UCSD-AML1 (cell line): ENCODE measurements at regions not wholly inside any gene's neighbourhood (a gene's known extent, or its start where the extent isn't known, plus 50 kb on each side); places are given as distances from the start of the nearest gene placed in this dataset.

Experiments
- DNase-seq: peaks from one replicate; lab custom pipeline; 2025; ENCODE audit not compliant: unreplicated experiment; lab: John Stamatoyannopoulos, UW

DNA sequence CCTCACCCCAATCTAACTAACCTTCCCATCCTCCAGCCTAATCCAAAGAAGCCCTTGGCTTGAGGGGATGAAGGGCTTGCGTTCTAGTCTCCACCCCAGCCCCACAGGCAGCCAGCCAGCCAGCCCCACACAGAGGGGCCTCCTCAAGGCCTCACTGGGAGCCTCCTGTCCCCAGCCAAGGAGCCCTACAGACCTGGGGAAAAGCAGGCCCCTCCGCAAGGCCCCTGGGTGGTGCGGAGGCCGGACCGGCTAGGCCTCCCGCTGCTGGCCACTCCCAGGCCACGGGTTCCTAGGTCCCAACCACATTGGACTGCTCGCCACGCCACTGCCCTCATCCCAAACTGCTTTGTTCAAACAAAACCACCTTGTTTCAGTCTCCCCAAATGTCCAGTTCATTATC lies 78.0 kb downstream of the ZIC5 start:
- DNase-seq = no peak

DNA sequence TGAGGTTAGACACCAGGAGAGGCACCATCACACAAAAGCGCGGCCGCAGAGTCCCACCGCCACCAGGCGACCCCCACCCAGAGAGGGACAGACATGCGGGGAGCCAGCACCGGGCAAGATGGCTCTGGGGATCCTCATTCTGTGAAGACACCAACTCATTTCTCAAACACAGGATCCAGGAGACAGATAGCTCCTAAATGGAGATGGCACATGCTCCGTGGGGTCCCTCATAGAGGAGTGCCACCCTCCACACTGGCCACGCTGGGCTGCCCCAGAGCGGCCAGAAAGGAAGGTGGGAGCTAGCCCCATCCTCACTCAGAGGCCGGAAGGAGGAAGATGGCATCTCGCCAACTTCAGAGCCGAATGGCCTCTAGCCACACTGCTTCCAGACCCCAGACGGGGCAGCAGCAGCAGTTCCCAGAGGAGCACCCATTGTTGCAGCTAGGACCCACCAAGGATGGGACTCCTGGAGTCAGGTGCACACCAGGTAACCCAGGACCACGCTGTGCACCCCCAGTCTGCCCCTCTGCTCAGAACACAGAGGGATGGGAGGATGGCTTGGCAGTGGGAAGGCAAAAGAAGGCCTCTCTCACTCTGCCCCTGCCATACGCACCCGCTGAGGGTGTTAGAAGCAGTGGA lies 78.6 kb downstream of the ZIC5 start:
- no peak for DNase-seq

- DNase-seq = no peak
Measured at GRCh38 chr13:99892196-99892613, 79.4 kb downstream of the ZIC5 start.

- no peak for DNase-seq
Measured at GRCh38 chr13:99886706-99887105, 84.9 kb downstream of the ZIC5 start.

DNA sequence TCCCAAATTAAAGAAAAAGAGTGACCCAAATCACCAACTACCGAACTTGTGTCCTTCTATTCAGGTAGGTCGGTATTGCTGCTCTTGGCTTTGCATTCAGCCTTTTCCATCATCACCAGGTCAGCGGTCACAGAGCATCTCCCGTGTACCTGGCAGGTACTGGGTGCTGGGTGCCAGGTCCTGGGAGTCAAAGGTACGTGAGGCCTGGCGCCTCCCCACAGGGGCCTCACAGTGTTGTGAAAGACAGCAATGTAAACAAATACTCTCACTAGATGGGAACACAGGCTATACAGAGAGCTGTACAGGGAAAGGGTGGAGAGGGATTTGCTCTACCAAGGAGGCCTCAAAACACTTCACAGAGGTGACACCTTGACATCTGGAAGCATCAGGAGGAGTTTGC lies 86.7 kb downstream of the ZIC5 start:
- DNase-seq = no peak

GRCh38 chr13:99883805-99884204 lies 87.8 kb downstream of the ZIC5 start:
- DNase-seq = no peak

- DNase-seq = no peak
Measured at GRCh38 chr13:99878921-99879610, 92.5 kb downstream of the ZIC5 start.

- no peak for DNase-seq
Measured at GRCh38 chr13:99876651-99877050, 94.9 kb downstream of the ZIC5 start.

DNA sequence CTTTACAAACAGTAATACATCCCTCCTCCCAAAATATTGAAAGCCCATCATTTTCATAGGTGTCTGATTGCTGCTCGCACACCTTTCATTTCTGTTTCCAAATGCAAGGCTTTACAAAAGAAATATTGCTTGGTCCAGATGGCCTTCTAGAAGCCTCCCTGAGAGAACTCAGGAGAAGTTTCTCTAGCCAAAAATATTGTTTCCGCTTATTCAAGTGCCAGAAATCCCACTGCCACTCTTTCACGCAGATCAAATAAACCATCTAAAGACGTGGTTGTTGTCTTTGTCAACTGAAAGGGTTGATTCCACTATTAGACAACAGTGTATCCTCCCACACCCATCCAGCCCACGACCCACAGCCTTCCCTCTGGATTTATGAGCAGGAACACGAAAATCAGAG lies 96.2 kb downstream of the ZIC5 start:
- DNase-seq = no peak

- no peak for DNase-seq
Measured at GRCh38 chr13:99873832-99874430, 97.6 kb downstream of the ZIC5 start.

DNA sequence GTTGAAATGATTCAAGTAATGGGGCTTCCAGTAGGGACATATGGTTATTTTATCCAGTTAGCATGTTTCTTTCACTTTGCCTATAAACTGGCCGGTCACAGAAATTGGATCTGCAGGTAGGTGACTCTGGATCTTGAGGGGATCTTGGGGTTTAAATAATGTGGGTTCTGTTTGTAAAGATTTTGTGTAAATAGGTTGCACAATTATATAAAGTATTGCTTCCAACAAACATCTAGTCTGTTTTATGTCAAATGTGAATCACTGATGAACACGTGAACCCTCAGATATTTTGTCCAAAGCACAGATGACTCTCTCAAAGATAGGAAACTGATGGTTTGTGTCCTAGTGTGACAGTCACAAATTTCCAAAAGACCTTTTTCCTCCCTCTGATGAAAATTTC lies 98.4 kb downstream of the ZIC5 start:
- no peak for DNase-seq

DNA sequence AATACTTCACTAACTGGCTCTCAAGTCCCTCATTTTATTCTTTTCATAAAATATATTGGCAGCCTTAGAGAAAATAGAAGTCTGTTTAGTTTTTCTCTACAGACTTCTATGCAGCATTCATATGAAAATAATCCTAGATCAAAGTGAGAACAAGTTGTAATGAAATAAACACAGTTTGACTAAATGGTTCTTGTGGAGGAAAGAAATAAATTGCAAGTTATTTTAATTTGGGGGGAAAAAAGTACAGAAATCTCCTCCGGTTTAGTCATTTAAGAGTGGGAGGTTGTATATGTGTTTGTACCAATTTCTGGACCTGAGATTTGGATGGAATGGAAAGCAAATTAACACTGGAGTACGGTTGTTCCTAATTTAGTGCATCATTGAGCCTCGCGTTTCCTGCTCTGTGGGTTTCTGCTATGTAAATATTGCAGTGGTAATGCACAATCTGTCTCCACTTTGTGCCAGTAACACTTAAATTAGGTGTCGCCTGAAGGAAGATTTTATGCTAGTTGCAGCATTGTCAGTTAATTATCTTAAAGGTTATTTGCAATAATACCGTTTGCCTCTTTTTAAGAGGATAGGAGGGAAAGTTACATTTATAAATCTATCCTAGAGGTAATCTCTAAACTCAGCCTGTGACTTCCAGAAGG lies 100.2 kb downstream of the ZIC5 start:
- DNase-seq = no peak

- DNase-seq = no peak
Measured at GRCh38 chr13:99870541-99870940, 101.0 kb downstream of the ZIC5 start.

DNA sequence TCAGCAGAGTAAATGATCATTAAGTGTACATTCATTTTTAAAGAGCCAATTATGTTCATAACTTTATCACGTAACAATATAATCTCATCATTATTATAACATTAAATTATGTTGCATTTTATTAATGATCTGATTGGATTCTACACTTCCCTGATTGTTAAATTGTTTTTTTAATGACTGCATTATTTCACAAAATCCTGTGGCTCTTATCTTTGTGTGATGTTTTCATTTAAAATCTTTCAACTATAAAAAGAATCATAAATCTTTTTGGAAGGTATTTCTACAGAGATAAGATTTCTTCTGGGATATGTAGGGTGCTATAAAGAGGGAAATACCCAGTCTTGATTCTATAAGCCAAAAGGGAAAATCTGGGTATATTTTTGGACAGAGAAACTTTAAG lies 101.7 kb downstream of the ZIC5 start:
- no peak for DNase-seq

DNA sequence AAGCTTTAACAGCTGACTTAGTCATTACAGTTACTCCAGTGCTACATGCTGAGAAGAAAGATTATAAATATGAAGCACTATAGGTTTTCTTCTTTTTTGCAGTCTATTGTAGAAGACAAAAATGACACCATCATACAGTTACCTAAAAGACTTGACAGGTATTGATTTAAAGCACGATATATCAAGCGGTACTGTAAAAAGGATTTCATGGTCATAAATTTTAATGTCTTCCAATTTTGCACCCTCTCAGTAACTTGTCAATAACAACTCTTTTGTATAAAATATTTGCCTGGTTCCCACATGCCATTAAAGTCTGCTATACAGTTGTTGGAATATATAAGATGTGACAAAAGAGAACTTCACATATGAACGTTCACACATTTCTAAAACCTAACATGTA lies 102.8 kb downstream of the ZIC5 start:
- no peak for DNase-seq

DNA sequence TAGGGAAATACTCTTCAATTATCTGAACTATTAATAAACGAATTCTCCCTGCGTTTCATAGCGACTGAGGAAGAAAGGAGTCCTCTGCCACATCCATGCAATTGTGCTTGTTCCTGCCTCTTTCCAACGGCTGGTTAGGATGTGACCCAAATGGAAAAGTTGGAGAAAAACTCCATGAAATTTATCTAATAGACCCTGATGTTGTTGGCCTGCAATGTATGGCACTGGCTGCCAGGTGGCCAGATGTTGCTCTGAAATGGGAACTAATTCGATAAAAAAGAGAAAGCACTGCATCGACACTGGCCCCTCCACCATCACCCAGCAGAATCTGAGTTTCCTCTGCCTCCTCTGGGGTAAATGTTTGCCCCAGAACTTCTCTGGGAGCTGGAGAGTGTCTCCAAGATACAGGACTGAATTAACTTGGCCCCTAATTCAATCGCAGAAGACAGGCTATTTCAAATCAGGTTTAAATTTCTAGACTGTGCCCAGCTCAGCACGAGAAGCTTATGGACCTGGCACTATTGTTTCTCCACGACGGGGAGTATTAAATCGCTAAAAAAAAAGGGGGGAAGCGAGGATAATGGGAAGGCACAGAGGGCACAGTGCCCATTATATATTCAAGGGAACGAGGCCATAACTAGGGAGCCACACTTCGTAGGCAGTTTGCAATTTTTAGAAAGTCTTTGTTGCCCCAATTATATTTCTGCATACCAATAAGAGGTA lies 103.9 kb downstream of the ZIC5 start:
- DNase-seq = no peak

DNA sequence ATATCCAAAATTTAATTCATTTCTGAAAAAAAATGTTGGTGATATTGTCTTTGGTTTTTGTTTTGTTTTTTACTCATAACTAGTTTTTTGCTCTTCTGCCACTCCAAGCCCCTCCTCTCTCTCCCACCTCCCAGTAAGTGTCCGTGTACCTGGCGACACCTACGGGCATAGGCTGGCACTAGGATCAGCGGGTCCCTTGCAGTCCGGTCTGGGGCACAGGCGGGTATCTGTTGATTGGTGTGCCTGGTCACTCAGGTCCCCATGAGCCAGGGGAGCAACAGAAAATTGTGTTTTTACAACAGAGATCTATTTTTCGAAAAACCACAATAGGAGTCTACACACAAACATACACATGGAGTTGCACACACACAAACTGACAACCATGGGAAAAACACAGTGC lies 104.8 kb downstream of the ZIC5 start:
- DNase-seq = no peak

DNA sequence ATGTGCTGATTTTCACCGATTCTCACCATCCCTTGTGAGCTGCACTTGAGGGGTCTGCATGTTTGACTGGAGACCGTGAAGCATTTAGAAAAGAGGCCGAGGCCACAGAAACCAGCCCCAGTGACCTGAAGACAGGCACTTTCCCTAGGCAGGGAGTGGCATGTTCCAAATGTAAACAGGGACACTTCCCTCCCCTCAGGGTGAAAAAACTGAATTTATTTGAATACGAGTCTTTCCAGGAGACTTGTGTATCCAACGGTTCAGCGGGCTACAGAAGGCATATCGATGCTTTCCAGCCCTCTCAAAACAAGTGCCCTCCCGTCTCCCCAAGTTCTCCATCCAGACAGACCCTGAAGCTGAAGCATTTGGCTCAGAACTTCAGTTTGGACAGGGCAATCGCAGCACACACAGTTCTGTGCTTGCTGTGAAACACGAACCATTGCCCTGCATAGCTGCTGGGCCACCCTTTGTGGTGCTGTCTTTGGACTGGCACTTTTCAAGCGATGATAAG lies 106.1 kb downstream of the ZIC5 start:
- DNase-seq = no peak

GRCh38 chr13:99864627-99864990 lies 107.0 kb downstream of the ZIC5 start:
- DNase-seq = no peak

- DNase-seq = no peak
Measured at GRCh38 chr13:99863789-99864626, 107.6 kb downstream of the ZIC5 start.
